HepG2 (cell line): ENCODE measurements at regions not wholly inside any gene's neighbourhood (a gene's known extent, or its start where the extent isn't known, plus 50 kb on each side); places are given as distances from the start of the nearest gene placed in this dataset.

ENCODE experiments used
- NAIF1 ChIP-seq: sonication (generic); formaldehyde crosslinking; IDR thresholded peaks from 2 replicates; pipeline ENCODE4 v1.5.0; 2020; ENCODE audit warnings: mild to moderate bottlenecking, missing genetic modification reagents, borderline replicate concordance
- PHF20 ChIP-seq: sonication (generic); formaldehyde crosslinking; IDR thresholded peaks from 2 replicates; pipeline ENCODE4 v1.5.0; 2020; ENCODE audit warnings: mild to moderate bottlenecking, missing genetic modification reagents
- PHF8 ChIP-seq: sonication (generic); formaldehyde crosslinking; IDR thresholded peaks from 2 replicates; pipeline ENCODE4 v1.5.0; 2020; ENCODE audit warnings: missing genetic modification reagents
- POLR2A ChIP-seq, 2 experiments: IDR thresholded peaks; 2 replicates each; pipeline ENCODE4 v1.6.1; 2011; ENCODE audit warnings: low read depth in 2 of 2, low read length in 2 of 2, mild to moderate bottlenecking in 1 of 2, moderate library complexity in 1 of 2; ENCODE audit not compliant: insufficient read depth in 1 of 2
- TAF1 ChIP-seq: sonication (generic); formaldehyde crosslinking; IDR thresholded peaks from 2 replicates; pipeline ENCODE4 v1.4.0; 2020; ENCODE audit warnings: missing genetic modification reagents
- TCF7 ChIP-seq: sonication (generic); IDR thresholded peaks from 2 replicates; pipeline ENCODE4 v1.6.1; 2016; ENCODE audit warnings: antibody characterized with exemption, low read depth
- ZMYM2 ChIP-seq: sonication (generic); formaldehyde crosslinking; IDR thresholded peaks from 2 replicates; pipeline ENCODE4 v1.8.0; 2022; ENCODE audit warnings: mild to moderate bottlenecking, missing genetic modification reagents
- ZNF138 ChIP-seq: sonication (generic); formaldehyde crosslinking; IDR thresholded peaks from 2 replicates; pipeline ENCODE4 v1.5.0; 2020; ENCODE audit warnings: mild to moderate bottlenecking, low read depth, missing genetic modification reagents
- ZNF552 ChIP-seq: sonication (generic); formaldehyde crosslinking; IDR thresholded peaks from 2 replicates; pipeline ENCODE4 v1.9.0; 2022; ENCODE audit warnings: missing genetic modification reagents, mild to moderate bottlenecking, borderline replicate concordance
- TF ChIP-seq, protein P1 (sequence below), 2 experiments: fragments of 450-650 bp in 1 of 2; sonication (generic) in 1 of 2; formaldehyde crosslinking in 1 of 2; IDR thresholded peaks; 2 replicates each; pipeline versions ENCODE4 v1.6.1 to v1.8.0; 2016 to 2022; ENCODE audit warnings: antibody characterized with exemption in 1 of 2, mild to moderate bottlenecking in 1 of 2, missing genetic modification reagents in 1 of 2

GRCh38 chr3:110577854-110578253, 493.8 kb upstream of the NECTIN3 start:
- no peak for TF ChIP-seq TAF1 (CRISPR knock-in tag)
- TF ChIP-seq, protein P1, sequence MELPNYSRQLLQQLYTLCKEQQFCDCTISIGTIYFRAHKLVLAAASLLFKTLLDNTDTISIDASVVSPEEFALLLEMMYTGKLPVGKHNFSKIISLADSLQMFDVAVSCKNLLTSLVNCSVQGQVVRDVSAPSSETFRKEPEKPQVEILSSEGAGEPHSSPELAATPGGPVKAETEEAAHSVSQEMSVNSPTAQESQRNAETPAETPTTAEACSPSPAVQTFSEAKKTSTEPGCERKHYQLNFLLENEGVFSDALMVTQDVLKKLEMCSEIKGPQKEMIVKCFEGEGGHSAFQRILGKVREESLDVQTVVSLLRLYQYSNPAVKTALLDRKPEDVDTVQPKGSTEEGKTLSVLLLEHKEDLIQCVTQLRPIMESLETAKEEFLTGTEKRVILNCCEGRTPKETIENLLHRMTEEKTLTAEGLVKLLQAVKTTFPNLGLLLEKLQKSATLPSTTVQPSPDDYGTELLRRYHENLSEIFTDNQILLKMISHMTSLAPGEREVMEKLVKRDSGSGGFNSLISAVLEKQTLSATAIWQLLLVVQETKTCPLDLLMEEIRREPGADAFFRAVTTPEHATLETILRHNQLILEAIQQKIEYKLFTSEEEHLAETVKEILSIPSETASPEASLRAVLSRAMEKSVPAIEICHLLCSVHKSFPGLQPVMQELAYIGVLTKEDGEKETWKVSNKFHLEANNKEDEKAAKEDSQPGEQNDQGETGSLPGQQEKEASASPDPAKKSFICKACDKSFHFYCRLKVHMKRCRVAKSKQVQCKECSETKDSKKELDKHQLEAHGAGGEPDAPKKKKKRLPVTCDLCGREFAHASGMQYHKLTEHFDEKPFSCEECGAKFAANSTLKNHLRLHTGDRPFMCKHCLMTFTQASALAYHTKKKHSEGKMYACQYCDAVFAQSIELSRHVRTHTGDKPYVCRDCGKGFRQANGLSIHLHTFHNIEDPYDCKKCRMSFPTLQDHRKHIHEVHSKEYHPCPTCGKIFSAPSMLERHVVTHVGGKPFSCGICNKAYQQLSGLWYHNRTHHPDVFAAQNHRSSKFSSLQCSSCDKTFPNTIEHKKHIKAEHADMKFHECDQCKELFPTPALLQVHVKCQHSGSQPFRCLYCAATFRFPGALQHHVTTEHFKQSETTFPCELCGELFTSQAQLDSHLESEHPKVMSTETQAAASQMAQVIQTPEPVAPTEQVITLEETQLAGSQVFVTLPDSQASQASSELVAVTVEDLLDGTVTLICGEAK (IDR thresholded peaks at IDR 0.05), result no peak
- TF ChIP-seq, protein P1 (CRISPR knock-in tag; IDR thresholded peaks at IDR 0.05), result no peak
- no peak for TF ChIP-seq POLR2A (IDR thresholded peaks at IDR 0.05; ENCODE audit: insufficient read depth in 1 of 2, low read depth in 2 of 2, low read length in 2 of 2)
- no peak for TF ChIP-seq PHF20
- TF ChIP-seq TCF7, result no peak
- no peak for TF ChIP-seq ZMYM2 (CRISPR knock-in tag)
- no peak for TF ChIP-seq PHF8 (CRISPR knock-in tag)
- TF ChIP-seq ZNF138 (CRISPR knock-in tag), result no peak
- TF ChIP-seq ZNF552 (CRISPR knock-in tag), result no peak
- TF ChIP-seq NAIF1 (CRISPR knock-in tag), result no peak
